Lower leg skin (tissue), 4 donors: ENCODE measurements at regions not wholly inside any gene's neighbourhood (a gene's known extent, or its start where the extent isn't known, plus 50 kb on each side); places are given as distances from the start of the nearest gene placed in this dataset.

Experiments
- DNase-seq, 2 donors: peaks; one replicate each; pipeline ENCODE4 v3.0.0-alpha.2; 2019; ENCODE audit warnings: low spot score in 2 of 2
- H3K4me3 ChIP-seq: fragments of 200-600 bp; sonication (generic); 2 replicates; pipeline ENCODE4 v1.5.1; 2017; ENCODE audit warnings: mild to moderate bottlenecking, low read depth; ENCODE audit not compliant: poor library complexity, severe bottlenecking
- CTCF ChIP-seq, 3 donors: fragments of 450-650 bp; IDR thresholded peaks; one replicate each; pipeline ENCODE4 v1.5.1; 2016; ENCODE audit warnings: antibody characterized with exemption in 3 of 3, mild to moderate bottlenecking in 3 of 3, moderate library complexity in 2 of 3
- POLR2A ChIP-seq, 2 donors: fragments of 450-650 bp; IDR thresholded peaks; one replicate each; pipeline ENCODE4 v1.6.1; 2016 to 2017; ENCODE audit warnings: antibody characterized with exemption in 2 of 2, mild to moderate bottlenecking in 1 of 2, moderate library complexity in 1 of 2
- WGBS, 2 donors: methylation state at CpG; one replicate each; pipeline ENCODE4 v1.1.5; 2018; 5-methylcytosine and 5-hydroxymethylcytosine counted together
- intact Hi-C: fragments of 100-400 bp; cut with DNase I; formaldehyde crosslinking; loops from one replicate; pipeline ENCODE4 v1.15.0; 2023; ENCODE audit warnings: low total_unique reads

- H3K4me3 ChIP-seq = no peak overlapping the region
- no peak for DNase-seq
- intact Hi-C loops = no loop called here
- WGBS, 2 donors = 82 to 86% methylated on average over 5 of the region's 5 CpGs
- TF ChIP-seq CTCF (IDR thresholded peaks at IDR 0.05) (no peak), POLR2A (IDR thresholded peaks at IDR 0.05) (no peak)
These were observed 165.9 kb upstream of the ID2 start for GRCh38 chr2:8515864-8516533.

DNA sequence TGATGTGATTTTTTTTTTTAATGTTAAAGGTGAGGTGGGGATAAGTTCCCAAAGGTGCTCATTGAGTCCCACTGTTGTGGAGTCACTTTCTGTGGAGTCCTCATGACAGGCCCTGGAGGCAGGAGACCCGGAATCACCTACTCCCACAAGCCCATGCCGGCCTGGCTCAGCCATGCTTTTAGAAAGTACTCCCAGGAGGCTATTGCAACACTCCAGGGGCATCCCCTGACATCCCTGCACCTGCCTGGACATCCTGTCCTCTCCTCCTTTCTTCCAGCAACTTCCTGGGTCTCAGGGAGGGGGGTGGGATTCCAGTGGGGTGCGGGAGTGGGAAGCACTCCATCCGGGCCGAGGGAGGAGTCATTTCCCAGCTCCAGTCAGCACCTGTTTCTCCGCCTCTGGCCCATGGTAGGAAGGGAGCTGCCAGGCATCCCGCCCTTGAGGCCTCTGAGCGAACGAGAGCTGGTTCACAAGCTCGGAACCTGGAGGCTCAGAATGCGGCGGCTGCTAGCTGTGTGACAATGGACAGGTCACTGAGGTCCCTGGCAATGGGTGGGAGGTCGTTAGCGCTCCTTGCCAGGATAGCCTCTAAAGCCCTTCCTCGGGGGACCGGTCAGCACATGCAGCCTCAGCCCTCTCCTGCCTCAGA is 163.9 kb upstream of the ID2 start:
- no peak for DNase-seq
- intact Hi-C loops = no loop called here
- 73 to 79% methylated on average over 16 of the region's 16 CpGs for WGBS, 2 donors
- H3K4me3 ChIP-seq = no peak overlapping the region
- TF ChIP-seq CTCF (IDR thresholded peaks at IDR 0.05) = no peak
- TF ChIP-seq POLR2A (IDR thresholded peaks at IDR 0.05) = no peak

GRCh38 chr2:8518979-8519668 is 162.7 kb upstream of the ID2 start:
- H3K4me3 ChIP-seq = no peak overlapping the region
- DNase-seq = no peak
- intact Hi-C loops = no loop called here
- TF ChIP-seq POLR2A (IDR thresholded peaks at IDR 0.05) (no peak), CTCF (IDR thresholded peaks at IDR 0.05) (no peak)
- WGBS, 2 donors = 89 to 94% methylated on average over 8 of the region's 8 CpGs

DNA sequence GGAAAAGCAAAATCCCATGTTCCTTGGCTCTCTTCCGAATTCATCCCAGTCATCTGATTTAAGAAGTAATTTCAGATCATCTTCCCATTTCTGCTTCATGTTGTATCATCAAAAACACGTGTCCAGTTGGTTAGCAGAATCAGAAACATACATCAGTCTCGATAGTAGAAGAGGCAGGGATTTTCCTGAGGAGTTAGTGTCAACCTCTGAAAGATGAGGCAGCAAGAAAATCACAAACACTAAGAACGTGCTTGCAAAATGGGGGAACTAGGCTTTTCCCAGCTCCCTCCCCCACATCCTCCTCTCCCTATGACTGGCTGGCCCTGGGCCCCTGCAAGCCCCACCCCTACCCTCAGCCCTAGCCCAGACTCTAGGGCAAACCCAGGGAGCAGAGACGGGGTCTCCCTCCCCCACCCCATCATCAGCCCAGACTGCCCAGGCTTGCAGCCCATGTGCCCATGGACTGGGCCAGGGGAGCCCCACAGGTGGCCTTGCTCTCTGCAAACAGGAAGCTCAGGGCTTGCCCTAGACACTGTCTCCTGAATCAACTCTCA is 161.0 kb upstream of the ID2 start:
- no peak for TF ChIP-seq CTCF (IDR thresholded peaks at IDR 0.05)
- TF ChIP-seq POLR2A (IDR thresholded peaks at IDR 0.05) = no peak

GRCh38 chr2:8522687-8523086 is 159.2 kb upstream of the ID2 start:
- intact Hi-C loops = no loop called here
- 23 to 42% methylated on average over 2 of the region's 2 CpGs for WGBS, 2 donors
- TF ChIP-seq POLR2A (IDR thresholded peaks at IDR 0.05) (no peak), CTCF (IDR thresholded peaks at IDR 0.05) (no peak)
- no peak overlapping the region for H3K4me3 ChIP-seq
- no peak for DNase-seq

More for the DNA sequence above, 161.0 kb upstream of the ID2 start:
- intact Hi-C loops = no loop called here
- 58 to 65% methylated on average over 5 of the region's 5 CpGs for WGBS, 2 donors
- no peak for DNase-seq
- H3K4me3 ChIP-seq = no peak overlapping the region
